GM23338 (cell line): ENCODE measurements at regions not wholly inside any gene's neighbourhood (a gene's known extent, or its start where the extent isn't known, plus 50 kb on each side); places are given as distances from the start of the nearest gene placed in this dataset.

Experiments
- ATAC-seq: fragments of 200-7000 bp; cut with Tn5 transposase; 3 replicates; pipeline ENCODE4 v1.9.1; 2020
- DNase-seq: peaks from one replicate; pipeline ENCODE4 v3.0.0-alpha.2; 2015; ENCODE audit warnings: low spot score
- H2AFZ ChIP-seq: fragments of 200-600 bp; sonication (generic); 2 replicates; pipeline ENCODE4 v1.8.0; 2016; ENCODE audit warnings: antibody characterized with exemption, mild to moderate bottlenecking, moderate library complexity
- H3F3A ChIP-seq: fragments of 200-600 bp; sonication (generic); replicated peaks from 2 replicates; pipeline ENCODE4 v1.8.0; 2017; ENCODE audit warnings: antibody characterized with exemption, mixed run types, low read depth
- H3K27ac ChIP-seq: fragments of 200-600 bp; sonication (generic); 2 replicates; pipeline ENCODE4 v1.6.1; 2016; ENCODE audit warnings: low read depth
- H3K27me3 ChIP-seq: fragments of 200-600 bp; sonication (generic); 2 replicates; pipeline ENCODE4 v1.8.0; 2016; ENCODE audit warnings: mild to moderate bottlenecking, mixed run types, moderate library complexity; ENCODE audit not compliant: insufficient read depth
- H3K36me3 ChIP-seq: fragments of 200-600 bp; sonication (generic); 2 replicates; pipeline ENCODE4 v1.8.0; 2016; ENCODE audit warnings: mild to moderate bottlenecking; ENCODE audit not compliant: insufficient read depth
- H3K4me1 ChIP-seq: fragments of 200-600 bp; sonication (generic); 2 replicates; pipeline ENCODE4 v1.8.0; 2016; ENCODE audit warnings: mild to moderate bottlenecking, moderate library complexity; ENCODE audit not compliant: insufficient read depth
- H3K4me2 ChIP-seq: fragments of 200-600 bp; sonication (generic); 2 replicates; pipeline ENCODE4 v1.7.1; 2017; ENCODE audit warnings: mixed run types
- H3K4me3 ChIP-seq: fragments of 200-600 bp; sonication (generic); 2 replicates; pipeline ENCODE4 v1.6.1; 2016; ENCODE audit warnings: mixed run types
- H3K79me2 ChIP-seq: fragments of 200-600 bp; sonication (generic); replicated peaks from 2 replicates; pipeline ENCODE4 v1.8.0; 2017; ENCODE audit warnings: mild to moderate bottlenecking; ENCODE audit not compliant: insufficient read depth
- H3K9me2 ChIP-seq: fragments of 200-600 bp; sonication (generic); 2 replicates; pipeline ENCODE4 v1.8.0; 2017; ENCODE audit not compliant: insufficient read depth
- H4K20me1 ChIP-seq: fragments of 200-600 bp; sonication (generic); replicated peaks from 2 replicates; pipeline ENCODE4 v1.8.0; 2017; ENCODE audit warnings: mild to moderate bottlenecking; ENCODE audit not compliant: insufficient read depth
- H3K27ac Mint-ChIP-seq: 2 replicates; pipeline ENCODE4 v1.8.0; 2020; ENCODE audit warnings: inconsistent platforms, mild to moderate bottlenecking, moderate library complexity, mixed read lengths
- H3K27me3 Mint-ChIP-seq: 3 replicates; pipeline ENCODE4 v1.8.0; 2022; ENCODE audit warnings: low read depth, mild to moderate bottlenecking, moderate library complexity, mixed read lengths, inconsistent platforms; ENCODE audit not compliant: insufficient read depth, poor library complexity
- H3K36me3 Mint-ChIP-seq: 3 replicates; pipeline ENCODE4 v1.8.0; 2021; ENCODE audit warnings: low read depth, mild to moderate bottlenecking, inconsistent platforms, moderate library complexity, mixed read lengths
- H3K4me1 Mint-ChIP-seq: 3 replicates; pipeline ENCODE4 v1.8.0; 2020; ENCODE audit warnings: mild to moderate bottlenecking, inconsistent platforms, mixed read lengths
- H3K4me3 Mint-ChIP-seq: 3 replicates; pipeline ENCODE4 v1.8.0; 2021; ENCODE audit warnings: moderate library complexity, mild to moderate bottlenecking, inconsistent platforms, mixed read lengths
- H3K9me3 Mint-ChIP-seq: 3 replicates; pipeline ENCODE4 v1.8.0; 2020; ENCODE audit warnings: moderate library complexity, mild to moderate bottlenecking, inconsistent platforms, mixed read lengths
- EZH2phosphoT487 ChIP-seq: fragments of 200-600 bp; sonication (generic); IDR thresholded peaks from one replicate; pipeline ENCODE4 v1.8.1; 2018; ENCODE audit warnings: antibody characterized with exemption; ENCODE audit not compliant: unreplicated experiment
- JUNB ChIP-seq: IDR thresholded peaks from one replicate; pipeline ENCODE4 v1.6.1; 2016; ENCODE audit warnings: antibody characterized with exemption; ENCODE audit not compliant: unreplicated experiment
- NANOG ChIP-seq: IDR thresholded peaks from 2 replicates; pipeline ENCODE4 v1.6.1; 2016; ENCODE audit warnings: antibody characterized with exemption, borderline replicate concordance
- POLR2AphosphoS5 ChIP-seq: IDR thresholded peaks from 2 replicates; pipeline ENCODE4 v1.6.1; 2016; ENCODE audit warnings: antibody characterized with exemption, low read depth
- STAT1 ChIP-seq: IDR thresholded peaks from one replicate; pipeline ENCODE4 v1.6.1; 2016; ENCODE audit warnings: antibody characterized with exemption; ENCODE audit not compliant: unreplicated experiment
- ZNF114 ChIP-seq: fragments of 250-450 bp; sonication (Bioruptor Pico); IDR thresholded peaks from 2 replicates; pipeline ENCODE4 v1.5.0; 2020; ENCODE audit warnings: mild to moderate bottlenecking, moderate library complexity
- ZNF331 ChIP-seq: fragments of 250-450 bp; sonication (Bioruptor Pico); IDR thresholded peaks from 2 replicates; pipeline ENCODE4 v1.5.0; 2020; ENCODE audit warnings: low read depth, mild to moderate bottlenecking, moderate library complexity
- TF ChIP-seq, protein P1 (sequence below): fragments of 250-450 bp; sonication (Bioruptor Pico); IDR thresholded peaks from 2 replicates; pipeline ENCODE4 v1.5.0; 2020; ENCODE audit warnings: mild to moderate bottlenecking, moderate library complexity
- TF ChIP-seq, protein P2 (sequence below): IDR thresholded peaks from one replicate; pipeline ENCODE4 v1.6.1; 2018; ENCODE audit warnings: antibody characterized with exemption; ENCODE audit not compliant: unreplicated experiment

DNA sequence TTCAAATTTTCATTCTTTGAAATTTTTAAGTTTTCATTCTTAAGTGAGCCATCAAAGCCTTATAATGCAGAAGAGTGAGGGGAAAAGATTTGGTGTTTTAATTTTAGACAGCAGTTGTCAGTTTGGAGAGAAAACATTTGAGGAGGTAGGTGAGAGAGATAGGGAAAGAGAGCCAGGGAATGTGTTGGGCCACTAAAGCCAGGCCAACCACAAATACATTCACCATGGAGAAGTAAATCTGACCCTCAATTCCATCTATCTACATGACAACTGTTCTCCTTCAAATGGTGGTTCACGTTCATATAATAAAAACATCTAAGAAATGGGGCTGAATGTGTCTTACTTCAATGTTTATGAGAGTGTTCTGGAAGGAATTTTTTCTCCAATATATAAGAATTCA lies 553.0 kb upstream of the SYT4 start:
- Mint-ChIP-seq H3K4me1 (peaks cover 8% of the 10 kb centered on the region; the same call in 2 of the 3 replicates), H3K27me3 (no peaks in the 10 kb centered on the region), H3K36me3 (no peaks in the 10 kb centered on the region), H3K9me3 (no peaks in the 10 kb centered on the region), H3K4me3 (no peak overlapping the region), H3K27ac (no peak overlapping the region)
- no peak overlapping the region for H3K27ac ChIP-seq
- H3K27me3 ChIP-seq, result no peaks in the 10 kb centered on the region
- no peaks in the 10 kb centered on the region for H3K79me2 ChIP-seq
- H3K4me1 ChIP-seq, result peaks cover 8% of the 10 kb centered on the region; the same call in 1 of the 2 replicates
- no peak overlapping the region for H3K4me3 ChIP-seq
- TF ChIP-seq ZNF331 (no peak), ZNF114 (CRISPR knock-in tag) (no peak), NANOG (no peak), EZH2phosphoT487 (no peak), STAT1 (no peak), POLR2AphosphoS5 (no peak), JUNB (no peak)
- TF ChIP-seq, protein P1, sequence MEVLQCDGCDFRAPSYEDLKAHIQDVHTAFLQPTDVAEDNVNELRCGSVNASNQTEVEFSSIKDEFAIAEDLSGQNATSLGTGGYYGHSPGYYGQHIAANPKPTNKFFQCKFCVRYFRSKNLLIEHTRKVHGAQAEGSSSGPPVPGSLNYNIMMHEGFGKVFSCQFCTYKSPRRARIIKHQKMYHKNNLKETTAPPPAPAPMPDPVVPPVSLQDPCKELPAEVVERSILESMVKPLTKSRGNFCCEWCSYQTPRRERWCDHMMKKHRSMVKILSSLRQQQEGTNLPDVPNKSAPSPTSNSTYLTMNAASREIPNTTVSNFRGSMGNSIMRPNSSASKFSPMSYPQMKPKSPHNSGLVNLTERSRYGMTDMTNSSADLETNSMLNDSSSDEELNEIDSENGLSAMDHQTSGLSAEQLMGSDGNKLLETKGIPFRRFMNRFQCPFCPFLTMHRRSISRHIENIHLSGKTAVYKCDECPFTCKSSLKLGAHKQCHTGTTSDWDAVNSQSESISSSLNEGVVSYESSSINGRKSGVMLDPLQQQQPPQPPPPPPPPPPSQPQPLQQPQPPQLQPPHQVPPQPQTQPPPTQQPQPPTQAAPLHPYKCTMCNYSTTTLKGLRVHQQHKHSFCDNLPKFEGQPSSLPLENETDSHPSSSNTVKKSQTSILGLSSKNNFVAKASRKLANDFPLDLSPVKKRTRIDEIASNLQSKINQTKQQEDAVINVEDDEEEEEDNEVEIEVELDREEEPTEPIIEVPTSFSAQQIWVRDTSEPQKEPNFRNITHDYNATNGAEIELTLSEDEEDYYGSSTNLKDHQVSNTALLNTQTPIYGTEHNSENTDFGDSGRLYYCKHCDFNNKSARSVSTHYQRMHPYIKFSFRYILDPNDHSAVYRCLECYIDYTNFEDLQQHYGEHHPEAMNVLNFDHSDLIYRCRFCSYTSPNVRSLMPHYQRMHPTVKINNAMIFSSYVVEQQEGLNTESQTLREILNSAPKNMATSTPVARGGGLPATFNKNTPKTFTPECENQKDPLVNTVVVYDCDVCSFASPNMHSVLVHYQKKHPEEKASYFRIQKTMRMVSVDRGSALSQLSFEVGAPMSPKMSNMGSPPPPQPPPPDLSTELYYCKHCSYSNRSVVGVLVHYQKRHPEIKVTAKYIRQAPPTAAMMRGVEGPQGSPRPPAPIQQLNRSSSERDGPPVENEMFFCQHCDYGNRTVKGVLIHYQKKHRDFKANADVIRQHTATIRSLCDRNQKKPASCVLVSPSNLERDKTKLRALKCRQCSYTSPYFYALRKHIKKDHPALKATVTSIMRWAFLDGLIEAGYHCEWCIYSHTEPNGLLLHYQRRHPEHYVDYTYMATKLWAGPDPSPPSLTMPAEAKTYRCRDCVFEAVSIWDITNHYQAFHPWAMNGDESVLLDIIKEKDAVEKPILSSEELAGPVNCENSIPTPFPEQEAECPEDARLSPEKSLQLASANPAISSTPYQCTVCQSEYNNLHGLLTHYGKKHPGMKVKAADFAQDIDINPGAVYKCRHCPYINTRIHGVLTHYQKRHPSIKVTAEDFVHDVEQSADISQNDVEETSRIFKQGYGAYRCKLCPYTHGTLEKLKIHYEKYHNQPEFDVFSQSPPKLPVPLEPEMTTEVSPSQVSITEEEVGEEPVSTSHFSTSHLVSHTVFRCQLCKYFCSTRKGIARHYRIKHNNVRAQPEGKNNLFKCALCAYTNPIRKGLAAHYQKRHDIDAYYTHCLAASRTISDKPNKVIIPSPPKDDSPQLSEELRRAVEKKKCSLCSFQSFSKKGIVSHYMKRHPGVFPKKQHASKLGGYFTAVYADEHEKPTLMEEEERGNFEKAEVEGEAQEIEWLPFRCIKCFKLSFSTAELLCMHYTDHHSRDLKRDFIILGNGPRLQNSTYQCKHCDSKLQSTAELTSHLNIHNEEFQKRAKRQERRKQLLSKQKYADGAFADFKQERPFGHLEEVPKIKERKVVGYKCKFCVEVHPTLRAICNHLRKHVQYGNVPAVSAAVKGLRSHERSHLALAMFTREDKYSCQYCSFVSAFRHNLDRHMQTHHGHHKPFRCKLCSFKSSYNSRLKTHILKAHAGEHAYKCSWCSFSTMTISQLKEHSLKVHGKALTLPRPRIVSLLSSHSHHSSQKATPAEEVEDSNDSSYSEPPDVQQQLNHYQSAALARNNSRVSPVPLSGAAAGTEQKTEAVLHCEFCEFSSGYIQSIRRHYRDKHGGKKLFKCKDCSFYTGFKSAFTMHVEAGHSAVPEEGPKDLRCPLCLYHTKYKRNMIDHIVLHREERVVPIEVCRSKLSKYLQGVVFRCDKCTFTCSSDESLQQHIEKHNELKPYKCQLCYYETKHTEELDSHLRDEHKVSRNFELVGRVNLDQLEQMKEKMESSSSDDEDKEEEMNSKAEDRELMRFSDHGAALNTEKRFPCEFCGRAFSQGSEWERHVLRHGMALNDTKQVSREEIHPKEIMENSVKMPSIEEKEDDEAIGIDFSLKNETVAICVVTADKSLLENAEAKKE (CRISPR knock-in tag), result no peak
- TF ChIP-seq, protein P2, sequence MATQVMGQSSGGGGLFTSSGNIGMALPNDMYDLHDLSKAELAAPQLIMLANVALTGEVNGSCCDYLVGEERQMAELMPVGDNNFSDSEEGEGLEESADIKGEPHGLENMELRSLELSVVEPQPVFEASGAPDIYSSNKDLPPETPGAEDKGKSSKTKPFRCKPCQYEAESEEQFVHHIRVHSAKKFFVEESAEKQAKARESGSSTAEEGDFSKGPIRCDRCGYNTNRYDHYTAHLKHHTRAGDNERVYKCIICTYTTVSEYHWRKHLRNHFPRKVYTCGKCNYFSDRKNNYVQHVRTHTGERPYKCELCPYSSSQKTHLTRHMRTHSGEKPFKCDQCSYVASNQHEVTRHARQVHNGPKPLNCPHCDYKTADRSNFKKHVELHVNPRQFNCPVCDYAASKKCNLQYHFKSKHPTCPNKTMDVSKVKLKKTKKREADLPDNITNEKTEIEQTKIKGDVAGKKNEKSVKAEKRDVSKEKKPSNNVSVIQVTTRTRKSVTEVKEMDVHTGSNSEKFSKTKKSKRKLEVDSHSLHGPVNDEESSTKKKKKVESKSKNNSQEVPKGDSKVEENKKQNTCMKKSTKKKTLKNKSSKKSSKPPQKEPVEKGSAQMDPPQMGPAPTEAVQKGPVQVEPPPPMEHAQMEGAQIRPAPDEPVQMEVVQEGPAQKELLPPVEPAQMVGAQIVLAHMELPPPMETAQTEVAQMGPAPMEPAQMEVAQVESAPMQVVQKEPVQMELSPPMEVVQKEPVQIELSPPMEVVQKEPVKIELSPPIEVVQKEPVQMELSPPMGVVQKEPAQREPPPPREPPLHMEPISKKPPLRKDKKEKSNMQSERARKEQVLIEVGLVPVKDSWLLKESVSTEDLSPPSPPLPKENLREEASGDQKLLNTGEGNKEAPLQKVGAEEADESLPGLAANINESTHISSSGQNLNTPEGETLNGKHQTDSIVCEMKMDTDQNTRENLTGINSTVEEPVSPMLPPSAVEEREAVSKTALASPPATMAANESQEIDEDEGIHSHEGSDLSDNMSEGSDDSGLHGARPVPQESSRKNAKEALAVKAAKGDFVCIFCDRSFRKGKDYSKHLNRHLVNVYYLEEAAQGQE, result no peak
- H3F3A ChIP-seq, result no peaks in the 10 kb centered on the region
- no peak overlapping the region for H3K4me2 ChIP-seq
- peak overlapping the region; percentile 33 for H2AFZ ChIP-seq
- DNase-seq (no peak), ATAC-seq (no peak)
- H3K36me3 ChIP-seq, result no peaks in the 10 kb centered on the region; the same call in 1 of the 2 replicates
- H3K9me2 ChIP-seq, result 0 out of 2 replicates have a peak, but pooled peaks cover 5% of the 10 kb centered on the region
- H4K20me1 ChIP-seq, result no peaks in the 10 kb centered on the region
